K562 (cell line): ENCODE measurements at regions not wholly inside any gene's neighbourhood (a gene's known extent, or its start where the extent isn't known, plus 50 kb on each side); places are given as distances from the start of the nearest gene placed in this dataset.

Source experiments
- ATAC-seq: fragments of 200-7000 bp; cut with Tn5 transposase; 3 replicates; pipeline ENCODE4 v1.9.1; 2020; ENCODE audit warnings: moderate library complexity
- BruUV-seq: library from RNA; stranded (reverse); fragments of 400-500 nt; replicated peaks from 2 replicates; lab custom pipeline; 2021; lab: Mats Ljungman, UMichigan
- CTCF ChIA-PET: fragments of 300-600 bp; formaldehyde crosslinking; extraction: SDS; loops from one replicate; lab custom pipeline; 2021; ENCODE audit warnings: low intra/inter-chr PET ratio; lab: Yijun Ruan, JAX
- POLR2A ChIA-PET: fragments of 300-600, 350-650 bp; sonication (Branson Sonifier 250); formaldehyde crosslinking; extraction: SDS; loops from one replicate; lab custom pipeline; 2021; ENCODE audit warnings: antibody characterized with exemption, inconsistent platforms; lab: Yijun Ruan, JAX
- DNase-seq, 4 experiments: peaks; one replicate each; pipeline versions ENCODE4 v3.0.0 to v3.0.0-alpha.2; 2011 to 2018; ENCODE audit warnings: low spot score in 3 of 4, mixed read lengths in 3 of 4; ENCODE audit errors: extremely low read depth in 1 of 4
- FAIRE-seq: peaks from 2 replicates; lab custom pipeline; 2011; peaks lifted over from hg19 to GRCh38; lab: Jason Lieb, UNC
- H2AFZ ChIP-seq: 2 replicates; pipeline ENCODE4 v1.6.0; 2011; ENCODE audit warnings: low read depth, low read length, control low read depth, inconsistent platforms
- H3K27ac ChIP-seq: fragments of 200-600 bp; 3 replicates; pipeline ENCODE4 v1.8.0; 2011; ENCODE audit warnings: low read depth, mild to moderate bottlenecking, control low read depth, inconsistent platforms, low read length, moderate library complexity, mixed read lengths; ENCODE audit errors: extremely low read depth
- H3K27me3 ChIP-seq, 2 experiments: fragments of 300-600 bp in 1 of 2; 2 replicates in 1 of 2; 3 replicates in 1 of 2; pipeline versions ENCODE4 v1.6.0 to v1.8.0; 2011; ENCODE audit warnings: inconsistent platforms in 2 of 2, low read length in 2 of 2, mild to moderate bottlenecking in 1 of 2, mixed read lengths in 1 of 2, moderate library complexity in 1 of 2; ENCODE audit not compliant: control insufficient read depth in 2 of 2, insufficient read depth in 2 of 2
- H3K36me3 ChIP-seq: fragments of 300-600 bp; 3 replicates; pipeline ENCODE4 v1.8.0; 2011; ENCODE audit warnings: mild to moderate bottlenecking, low read length, inconsistent platforms; ENCODE audit not compliant: control insufficient read depth, insufficient read depth
- H3K4me1 ChIP-seq, 2 experiments: fragments of 200-600 bp in 1 of 2; replicated peaks in 1 of 2; 2 replicates in 1 of 2; 3 replicates in 1 of 2; pipeline versions ENCODE4 v1.5.1 to v1.8.0; 2011; ENCODE audit warnings: inconsistent platforms in 2 of 2, low read length in 2 of 2, mild to moderate bottlenecking in 1 of 2, mixed read lengths in 1 of 2, moderate library complexity in 1 of 2; ENCODE audit not compliant: control insufficient read depth in 2 of 2, insufficient read depth in 2 of 2
- H3K4me2 ChIP-seq: 2 replicates; pipeline ENCODE4 v1.6.1; 2011; ENCODE audit warnings: low read length, control low read depth, inconsistent platforms, mixed read lengths; ENCODE audit not compliant: insufficient read depth
- H3K4me3 ChIP-seq: fragments of 200-600 bp; sonication (generic), shearing (Covaris generic); 2 replicates; pipeline ENCODE4 v1.5.1; 2016; ENCODE audit warnings: control low read depth, inconsistent platforms
- H3K79me2 ChIP-seq: fragments of 200-600 bp; 3 replicates; pipeline ENCODE4 v1.8.0; 2011; ENCODE audit warnings: low read length, inconsistent platforms; ENCODE audit not compliant: control insufficient read depth, insufficient read depth
- H3K9ac ChIP-seq, 2 experiments: 2 replicates each; pipeline versions ENCODE4 v1.6.0 to v1.6.1; 2011; ENCODE audit warnings: low read depth in 2 of 2, low read length in 2 of 2, control low read depth in 1 of 2, inconsistent platforms in 1 of 2, mild to moderate bottlenecking in 1 of 2, mixed read lengths in 1 of 2; ENCODE audit not compliant: insufficient read depth in 1 of 2
- H3K9me1 ChIP-seq: one replicate; pipeline ENCODE4 v1.6.0; 2011; ENCODE audit warnings: inconsistent platforms, mild to moderate bottlenecking, low read length, moderate library complexity; ENCODE audit not compliant: control insufficient read depth, insufficient read depth
- H3K9me3 ChIP-seq: replicated peaks from 2 replicates; pipeline ENCODE4 v1.5.1; 2011; ENCODE audit warnings: low read depth, low read length, inconsistent platforms; ENCODE audit not compliant: control insufficient read depth, insufficient read depth
- H4K20me1 ChIP-seq: replicated peaks from 2 replicates; pipeline ENCODE4 v1.6.1; 2011; ENCODE audit warnings: low read length, inconsistent platforms, mixed read lengths; ENCODE audit not compliant: control insufficient read depth, insufficient read depth
- ADNP ChIP-seq: fragments of 200-800 bp; sonication (Bioruptor generic); IDR thresholded peaks from 2 replicates; pipeline ENCODE4 v1.6.1; 2016; ENCODE audit warnings: missing genetic modification characterization, missing compliant biosample characterization
- ASH1L ChIP-seq: fragments of 450-650 bp; IDR thresholded peaks from 2 replicates; pipeline ENCODE4 v1.6.1; 2018; ENCODE audit warnings: borderline replicate concordance, mild to moderate bottlenecking, low read depth; ENCODE audit not compliant: partially characterized antibody
- E4F1 ChIP-seq: fragments of 250-450 bp; sonication (Bioruptor Pico); IDR thresholded peaks from 2 replicates; pipeline ENCODE4 v1.5.0; 2021; ENCODE audit warnings: mild to moderate bottlenecking, borderline replicate concordance
- ETV1 ChIP-seq: fragments of 450-650 bp; conservative IDR thresholded peaks from 2 replicates; pipeline ENCODE4 v1.6.1; 2016; ENCODE audit warnings: missing genetic modification characterization, control low read depth, low read depth, missing compliant biosample characterization
- MEIS2 ChIP-seq: fragments of 450-650 bp; IDR thresholded peaks from 2 replicates; pipeline ENCODE4 v1.6.1; 2014; ENCODE audit warnings: mild to moderate bottlenecking; ENCODE audit not compliant: partially characterized antibody
- MYC ChIP-seq, 2 experiments: fragments of 250-450 bp in 1 of 2; sonication (Bioruptor Pico) in 1 of 2; IDR thresholded peaks; 2 replicates each; pipeline versions ENCODE4 v1.5.1 to v1.6.1; 2012 to 2021; ENCODE audit warnings: low read depth in 2 of 2, borderline replicate concordance in 1 of 2, improper control_type of control experiment in 1 of 2, low read length in 1 of 2, mild to moderate bottlenecking in 1 of 2, moderate library complexity in 1 of 2
- PCBP2 ChIP-seq: fragments of 200-400 bp; formaldehyde crosslinking; IDR thresholded peaks from 2 replicates; pipeline ENCODE4 v1.6.1; 2018; ENCODE audit warnings: low read length, low read depth, mild to moderate bottlenecking, moderate library complexity; ENCODE audit not compliant: poor library complexity, severe bottlenecking
- TAF15 ChIP-seq: fragments of 200-400 bp; formaldehyde crosslinking; IDR thresholded peaks from 2 replicates; pipeline ENCODE4 v1.6.1; 2017; ENCODE audit warnings: mild to moderate bottlenecking, low read depth, low read length, moderate library complexity
- TRIM24 ChIP-seq, 2 experiments: fragments of 450-650 bp; IDR thresholded peaks; 2 replicates each; pipeline ENCODE4 v1.6.1; 2016
- WGBS: fragments of 100-300 bp; shearing (Covaris generic); methylation state at CpG from one replicate; pipeline ENCODE4 v1.1.6; 2016; ENCODE audit warnings: low coverage, mixed read lengths; ENCODE audit not compliant: insufficient coverage; ENCODE audit errors: missing lambda C conversion rate; 5-methylcytosine and 5-hydroxymethylcytosine counted together
- in situ Hi-C: fragments of 300-500 bp; cut with MboI; formaldehyde crosslinking; loops from 4 replicates; pipeline ENCODE4 v1.15.0; 2018; ENCODE audit warnings: inconsistent platforms, mixed read lengths
- intact Hi-C: fragments of 100-400 bp; cut with micrococcal nuclease; formaldehyde crosslinking; loops from 2 replicates; pipeline ENCODE4 v1.14.2; 2022

GRCh38 chr1:101379037-101379436, 142.2 kb downstream of the S1PR1 start:
- intact Hi-C loops, result no loop called here

GRCh38 chr1:101379950-101380349, 143.1 kb downstream of the S1PR1 start:
- Histone ChIP-seq H3K27me3 (no peaks in the 10 kb centered on the region), H3K9ac (no peak overlapping the region), H3K9me1 (no peaks in the 10 kb centered on the region), H3K4me2 (no peak overlapping the region), H3K27ac (no peak overlapping the region), H3K79me2 (no peaks in the 10 kb centered on the region), H4K20me1 (no peaks in the 10 kb centered on the region), H3K36me3 (no peaks in the 10 kb centered on the region), H3K4me1 (no peaks in the 10 kb centered on the region), H3K9me3 (no peaks in the 10 kb centered on the region), H3K4me3 (no peak overlapping the region), H2AFZ (no peak overlapping the region)
- BruUV-seq, result no TSS peak
- POLR2A ChIA-PET, result no interaction called here
- intact Hi-C loops, result no loop called here
- ATAC-seq (no peak), DNase-seq (no peak), FAIRE-seq (no peak)
- in situ Hi-C loops, result no loop called here
- CTCF ChIA-PET, result no interaction called here
- 0% methylated on average over 2 of the region's 2 CpGs for WGBS
- TF ChIP-seq MEIS2, result peak; percentile 5
- TF ChIP-seq ADNP (tag), result no peak
- no peak for TF ChIP-seq ETV1 (tag)
- TF ChIP-seq MYC (IDR thresholded peaks at IDR 0.05; ENCODE audit: low read depth, low read length), result no peak
- TF ChIP-seq MYC (CRISPR knock-in tag; IDR thresholded peaks at IDR 0.05; ENCODE audit: borderline replicate concordance, low read depth), result no peak
- TF ChIP-seq TRIM24 (IDR thresholded peaks at IDR 0.05), result no peak
- TF ChIP-seq ASH1L, result no peak
- no peak for TF ChIP-seq E4F1 (CRISPR knock-in tag)

More at GRCh38 chr1:101379037-101379436, 142.2 kb downstream of the S1PR1 start:
- ATAC-seq, result no peak
- Histone ChIP-seq H3K36me3 (no peaks in the 10 kb centered on the region), H3K27me3 (no peaks in the 10 kb centered on the region), H4K20me1 (no peaks in the 10 kb centered on the region), H3K79me2 (no peaks in the 10 kb centered on the region), H3K4me1 (no peaks in the 10 kb centered on the region), H3K9me1 (no peaks in the 10 kb centered on the region), H3K9ac (no peak overlapping the region), H2AFZ (no peak overlapping the region), H3K27ac (no peak overlapping the region), H3K9me3 (no peaks in the 10 kb centered on the region), H3K4me2 (no peak overlapping the region), H3K4me3 (no peak overlapping the region)
- BruUV-seq, result no TSS peak
- no peak for TF ChIP-seq PCBP2
- no peak for TF ChIP-seq TAF15
- CTCF ChIA-PET, result no interaction called here
- WGBS, result 0% methylated on average over 3 of the region's 3 CpGs
- POLR2A ChIA-PET, result no interaction called here
- in situ Hi-C loops, result no loop called here
- FAIRE-seq, result no peak
- DNase-seq, result no peak
